Gastrocnemius medialis (tissue), 4 donors: ENCODE measurements at regions not wholly inside any gene's neighbourhood (a gene's known extent, or its start where the extent isn't known, plus 50 kb on each side); places are given as distances from the start of the nearest gene placed in this dataset.

Experiments used
- ATAC-seq, 2 donors: fragments of 150-250 bp; one replicate each; pipeline ENCODE4 v1.9.1; 2016
- DNase-seq, 2 donors: peaks; one replicate each; pipeline ENCODE4 v3.0.0-alpha.2; 2019
- H3K27ac ChIP-seq, 4 donors: fragments of 200-600 bp; sonication (generic); 1 replicate in 1 of 4; 2 replicates in 3 of 4; pipeline ENCODE4 v1.5.1; 2016 to 2018; ENCODE audit warnings: mild to moderate bottlenecking in 2 of 4, moderate library complexity in 1 of 4
- H3K27me3 ChIP-seq, 3 donors: fragments of 200-600 bp; sonication (generic) in 2 of 3; 1 replicate in 1 of 3; 2 replicates in 2 of 3; pipeline versions ENCODE4 v1.5.1 to v1.6.0; 2016 to 2019; ENCODE audit warnings: mild to moderate bottlenecking in 1 of 3, moderate library complexity in 1 of 3
- H3K36me3 ChIP-seq, 2 donors: fragments of 200-600 bp; sonication (generic) in 1 of 2; one replicate each; pipeline ENCODE4 v1.5.1; 2017 to 2018
- H3K4me1 ChIP-seq, 2 donors: fragments of 200-600 bp; sonication (generic) in 1 of 2; one replicate each; pipeline ENCODE4 v1.5.1; 2016 to 2017; ENCODE audit warnings: mild to moderate bottlenecking in 2 of 2
- H3K4me3 ChIP-seq, 4 donors: fragments of 200-600 bp; sonication (generic) in 3 of 4; 1 replicate in 1 of 4; 2 replicates in 3 of 4; pipeline ENCODE4 v1.5.1; 2016 to 2019; ENCODE audit warnings: mild to moderate bottlenecking in 2 of 4
- H3K9me3 ChIP-seq, 3 donors: fragments of 200-600 bp; sonication (generic) in 2 of 3; 1 replicate in 1 of 3; 2 replicates in 2 of 3; pipeline ENCODE4 v1.5.1; 2016 to 2019
- CTCF ChIP-seq, 5 experiments: fragments of 450-650 bp in 3 of 5; fragments of 200-600 bp in 2 of 5; sonication (generic) in 2 of 5; IDR thresholded peaks in 4 of 5; conservative IDR thresholded peaks in 1 of 5; 1 replicate in 4 of 5; 2 replicates in 1 of 5; pipeline ENCODE4 v1.5.1; 2016 to 2019; ENCODE audit warnings: antibody characterized with exemption in 5 of 5, mild to moderate bottlenecking in 3 of 5, moderate library complexity in 3 of 5
- POLR2A ChIP-seq, 2 donors: fragments of 450-650 bp; IDR thresholded peaks; one replicate each; pipeline ENCODE4 v1.6.1; 2017; ENCODE audit warnings: antibody characterized with exemption in 2 of 2, mild to moderate bottlenecking in 2 of 2, moderate library complexity in 2 of 2
- in situ Hi-C, 4 donors: fragments of 200-750 bp; cut with MboI; loops; one replicate each; pipeline versions ENCODE4 v1.15.0 to v1.8.0; 2017; ENCODE audit warnings: low sequenced_read_pairs in 4 of 4
- intact Hi-C: fragments of 100-400 bp; cut with DNase I; formaldehyde crosslinking; loops from one replicate; pipeline ENCODE4 v1.15.1; 2023; ENCODE audit warnings: low total_unique reads

GRCh38 chr9:6086006-6086655, 70.7 kb upstream of the RANBP6 start:
- Histone ChIP-seq H3K9me3 (no peaks in the 10 kb centered on the region), H3K36me3 (no peaks in the 10 kb centered on the region), H3K4me1 (peaks cover 10 to 15% of the 10 kb centered on the region in 2 donors), H3K27me3 (no peaks in the 10 kb centered on the region), H3K27ac (no peak overlapping the region), H3K4me3 (no peak overlapping the region)
- DNase-seq (no peak), ATAC-seq (no peak)
- in situ Hi-C loops, result no loop called here
- no peak for TF ChIP-seq CTCF (IDR thresholded peaks at IDR 0.05 in 4 of 5, conservative IDR thresholded peaks at IDR 0.05 in 1 of 5)
- no peak for TF ChIP-seq POLR2A (IDR thresholded peaks at IDR 0.05)
- intact Hi-C loops, result no loop called here

- Histone ChIP-seq H3K4me3 (peak overlapping the region; percentile 49 to 61 (median 54)), H3K36me3 (no peaks in the 10 kb centered on the region), H3K27ac (peak overlapping the region; percentile 69 to 74 (median 71)), H3K4me1 (peaks cover 0 to 6% of the 10 kb centered on the region in 2 donors), H3K9me3 (no peaks in the 10 kb centered on the region), H3K27me3 (no peaks in the 10 kb centered on the region)
- intact Hi-C loops (loop anchor here (1.0 to 2.0 kb wide), 2 partner anchors 27 to 72 kb away; a partner anchor contains a TSS), in situ Hi-C loops (no loop called here)
- ATAC-seq (peak; percentile 90 to 95), DNase-seq (peak; percentile 62 to 85)
- TF ChIP-seq CTCF (IDR thresholded peaks at IDR 0.05 in 4 of 5, conservative IDR thresholded peaks at IDR 0.05 in 1 of 5) (peak in 2 of 5 experiments; percentile 9 to 17), POLR2A (IDR thresholded peaks at IDR 0.05) (no peak)
These were observed 64.8 kb upstream of the RANBP6 start for GRCh38 chr9:6080154-6080716.

- ATAC-seq (no peak), DNase-seq (no peak)
- H3K36me3 ChIP-seq, result no peaks in the 10 kb centered on the region
- peak overlapping the region; percentile 49 to 61 (median 54) for H3K4me3 ChIP-seq
- no peaks in the 10 kb centered on the region for H3K27me3 ChIP-seq
- in situ Hi-C loops (no loop called here), intact Hi-C loops (no loop called here)
- H3K4me1 ChIP-seq, result peaks cover 0 to 6% of the 10 kb centered on the region in 2 donors
- H3K9me3 ChIP-seq, result no peaks in the 10 kb centered on the region
- peak overlapping the region in 3 of 4 donors; percentile 69 to 74 (median 70) for H3K27ac ChIP-seq
- TF ChIP-seq CTCF (IDR thresholded peaks at IDR 0.05 in 4 of 5, conservative IDR thresholded peaks at IDR 0.05 in 1 of 5) (no peak), POLR2A (IDR thresholded peaks at IDR 0.05) (no peak)
These were observed 64.0 kb upstream of the RANBP6 start for GRCh38 chr9:6079386-6079785.

- TF ChIP-seq POLR2A (IDR thresholded peaks at IDR 0.05) (no peak), CTCF (IDR thresholded peaks at IDR 0.05 in 4 of 5, conservative IDR thresholded peaks at IDR 0.05 in 1 of 5) (no peak)
- H3K27ac ChIP-seq, result no peak overlapping the region
- in situ Hi-C loops, result no loop called here
- no peak for ATAC-seq
- no peaks in the 10 kb centered on the region for H3K36me3 ChIP-seq
- peaks cover 0 to 6% of the 10 kb centered on the region in 2 donors for H3K4me1 ChIP-seq
- no peaks in the 10 kb centered on the region for H3K27me3 ChIP-seq
- no peak overlapping the region for H3K4me3 ChIP-seq
- H3K9me3 ChIP-seq, result no peaks in the 10 kb centered on the region
- intact Hi-C loops, result no loop called here
- no peak for DNase-seq
These were observed 63.1 kb upstream of the RANBP6 start for GRCh38 chr9:6078382-6079105.
